ENCODE measurements at regions not wholly inside any gene's neighbourhood (a gene's known extent, or its start where the extent isn't known, plus 50 kb on each side); places are given as distances from the start of the nearest gene placed in this dataset.

DNA sequence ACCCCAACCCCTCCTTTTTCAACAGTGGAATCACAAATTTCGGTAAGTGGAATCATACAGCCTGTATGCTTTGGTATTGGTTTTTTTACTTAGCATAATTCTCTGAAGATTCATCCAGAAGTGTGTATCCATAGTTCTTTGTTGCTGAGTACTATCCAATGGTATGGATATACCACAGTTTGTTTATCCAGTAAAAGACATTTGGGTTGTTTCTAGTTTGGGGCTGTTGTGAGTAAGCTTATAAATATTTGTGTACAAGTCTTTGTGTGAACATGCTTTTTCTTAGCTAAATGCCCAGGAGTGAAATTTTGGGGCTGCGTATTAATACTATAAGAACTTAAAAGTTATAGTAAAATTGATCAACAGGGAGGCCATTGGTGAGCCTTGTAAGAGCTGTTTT lies 57.5 kb upstream of the GC start:
- TF ChIP-seq, protein P1, sequence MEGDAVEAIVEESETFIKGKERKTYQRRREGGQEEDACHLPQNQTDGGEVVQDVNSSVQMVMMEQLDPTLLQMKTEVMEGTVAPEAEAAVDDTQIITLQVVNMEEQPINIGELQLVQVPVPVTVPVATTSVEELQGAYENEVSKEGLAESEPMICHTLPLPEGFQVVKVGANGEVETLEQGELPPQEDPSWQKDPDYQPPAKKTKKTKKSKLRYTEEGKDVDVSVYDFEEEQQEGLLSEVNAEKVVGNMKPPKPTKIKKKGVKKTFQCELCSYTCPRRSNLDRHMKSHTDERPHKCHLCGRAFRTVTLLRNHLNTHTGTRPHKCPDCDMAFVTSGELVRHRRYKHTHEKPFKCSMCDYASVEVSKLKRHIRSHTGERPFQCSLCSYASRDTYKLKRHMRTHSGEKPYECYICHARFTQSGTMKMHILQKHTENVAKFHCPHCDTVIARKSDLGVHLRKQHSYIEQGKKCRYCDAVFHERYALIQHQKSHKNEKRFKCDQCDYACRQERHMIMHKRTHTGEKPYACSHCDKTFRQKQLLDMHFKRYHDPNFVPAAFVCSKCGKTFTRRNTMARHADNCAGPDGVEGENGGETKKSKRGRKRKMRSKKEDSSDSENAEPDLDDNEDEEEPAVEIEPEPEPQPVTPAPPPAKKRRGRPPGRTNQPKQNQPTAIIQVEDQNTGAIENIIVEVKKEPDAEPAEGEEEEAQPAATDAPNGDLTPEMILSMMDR (IDR thresholded peaks at IDR 0.05; ENCODE audit: extremely low read depth, insufficient read depth, missing control alignments) = no peak
- no peak for DNase-seq (ENCODE audit: low spot score)
- in situ Hi-C loops (cut with MboI; ENCODE audit: low pct_unique_long_range_greater_than_20kb, low sequenced_read_pairs, unreplicated experiment) = no loop called here

GRCh38 chr4:71847300-71847699 lies 63.4 kb upstream of the GC start:
- DNase-seq (ENCODE audit: low spot score) = no peak
- TF ChIP-seq, protein P1 (IDR thresholded peaks at IDR 0.05; ENCODE audit: extremely low read depth, insufficient read depth, missing control alignments) = no peak
- in situ Hi-C loops (cut with MboI; ENCODE audit: low pct_unique_long_range_greater_than_20kb, low sequenced_read_pairs, unreplicated experiment) = no loop called here

DNA sequence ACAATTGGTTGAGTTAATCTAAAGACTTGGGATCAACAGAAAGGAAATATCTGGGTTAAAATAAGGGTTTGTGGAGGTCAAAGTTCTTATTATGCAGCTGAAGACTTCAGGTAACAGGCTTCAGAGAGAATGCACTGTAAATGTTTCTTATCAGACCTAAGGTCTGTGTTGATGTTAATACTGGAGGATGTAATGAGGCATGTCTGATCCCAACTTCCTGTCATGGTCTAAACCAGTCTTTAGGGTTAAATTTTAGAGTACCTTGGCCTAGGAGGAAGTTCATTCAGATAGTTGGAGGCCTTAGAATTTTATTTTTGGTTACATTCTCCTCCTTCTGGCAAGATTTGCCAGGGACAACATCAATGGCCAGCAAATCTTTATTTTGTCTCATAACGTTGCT lies 72.1 kb upstream of the GC start:
- in situ Hi-C loops (cut with MboI; ENCODE audit: low pct_unique_long_range_greater_than_20kb, low sequenced_read_pairs, unreplicated experiment) = no loop called here
- TF ChIP-seq, protein P1 (IDR thresholded peaks at IDR 0.05; ENCODE audit: extremely low read depth, insufficient read depth, missing control alignments) = no peak
- DNase-seq (ENCODE audit: low spot score) = no peak

- in situ Hi-C loops (cut with MboI; ENCODE audit: low pct_unique_long_range_greater_than_20kb, low sequenced_read_pairs, unreplicated experiment) = no loop called here
- TF ChIP-seq, protein P1 (IDR thresholded peaks at IDR 0.05; ENCODE audit: extremely low read depth, insufficient read depth, missing control alignments) = no peak
- DNase-seq (ENCODE audit: low spot score) = no peak
These were observed 74.0 kb upstream of the GC start for GRCh38 chr4:71857713-71858451.

DNA sequence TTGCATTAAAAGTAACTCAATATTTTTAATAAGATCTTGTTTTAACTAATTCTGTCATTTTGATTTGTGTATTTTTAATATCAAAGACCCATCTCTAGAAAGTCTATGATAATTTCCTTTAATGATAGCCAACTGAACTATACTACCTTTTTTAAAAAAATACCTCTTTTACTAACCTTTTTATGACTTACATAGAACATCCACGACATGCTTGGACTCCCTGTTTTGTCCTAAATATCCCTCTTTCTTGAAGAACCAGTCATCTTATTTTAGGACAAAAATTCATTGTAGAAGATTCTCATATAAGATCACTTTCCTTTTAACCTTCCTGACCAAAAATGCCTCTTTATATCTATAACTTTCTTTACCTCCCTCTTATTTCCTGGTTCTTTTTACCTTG lies 76.8 kb upstream of the GC start:
- DNase-seq (ENCODE audit: low spot score) = no peak
- TF ChIP-seq, protein P1 (IDR thresholded peaks at IDR 0.05; ENCODE audit: extremely low read depth, insufficient read depth, missing control alignments) = no peak
- in situ Hi-C loops (cut with MboI; ENCODE audit: low pct_unique_long_range_greater_than_20kb, low sequenced_read_pairs, unreplicated experiment) = no loop called here

DNA sequence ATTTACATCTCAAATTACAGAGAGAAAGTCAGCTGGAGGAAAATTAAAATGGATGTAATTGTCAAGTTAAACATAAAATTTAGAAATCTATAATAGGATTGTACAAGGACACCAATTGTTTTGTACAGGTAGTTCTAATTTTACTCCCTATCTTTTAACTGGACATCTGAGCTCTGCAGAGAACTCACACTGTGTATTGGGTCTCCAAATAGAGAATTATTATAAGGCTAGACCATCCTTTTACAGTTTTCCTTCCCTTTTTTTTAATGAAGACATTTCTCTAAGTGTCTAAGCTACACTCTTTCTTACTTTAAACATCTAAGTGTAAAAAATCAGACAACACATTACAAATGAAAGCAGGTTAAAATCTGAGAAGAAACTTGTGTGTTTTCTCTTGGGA lies 78.4 kb upstream of the GC start:
- DNase-seq (ENCODE audit: low spot score) = no peak
- in situ Hi-C loops (cut with MboI; ENCODE audit: low pct_unique_long_range_greater_than_20kb, low sequenced_read_pairs, unreplicated experiment) = no loop called here
- TF ChIP-seq, protein P1 (IDR thresholded peaks at IDR 0.05; ENCODE audit: extremely low read depth, insufficient read depth, missing control alignments) = no peak
